ENCODE measurements at regions not wholly inside any gene's neighbourhood (a gene's known extent, or its start where the extent isn't known, plus 50 kb on each side); places are given as distances from the start of the nearest gene placed in this dataset.

DNA sequence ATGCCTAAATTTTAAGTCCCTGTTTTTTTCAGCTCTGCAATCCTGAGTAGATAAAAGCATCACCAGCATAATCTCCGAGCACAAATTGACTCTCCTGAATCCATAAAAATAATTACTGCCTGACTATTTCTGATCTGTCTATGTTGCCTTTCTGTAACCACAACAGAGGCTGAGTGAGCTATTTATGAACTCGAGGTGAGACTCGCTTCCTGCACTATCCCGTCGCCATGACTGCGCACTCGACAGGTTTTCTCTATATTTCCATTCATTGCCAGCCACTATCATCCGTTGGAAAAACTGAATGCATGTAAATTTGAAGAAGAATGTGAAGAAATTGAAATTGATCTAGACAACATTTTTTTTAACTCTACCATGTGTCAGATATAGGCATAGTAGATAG is 897.2 kb downstream of the ADGRL2 start:
- TF ChIP-seq, protein P1, sequence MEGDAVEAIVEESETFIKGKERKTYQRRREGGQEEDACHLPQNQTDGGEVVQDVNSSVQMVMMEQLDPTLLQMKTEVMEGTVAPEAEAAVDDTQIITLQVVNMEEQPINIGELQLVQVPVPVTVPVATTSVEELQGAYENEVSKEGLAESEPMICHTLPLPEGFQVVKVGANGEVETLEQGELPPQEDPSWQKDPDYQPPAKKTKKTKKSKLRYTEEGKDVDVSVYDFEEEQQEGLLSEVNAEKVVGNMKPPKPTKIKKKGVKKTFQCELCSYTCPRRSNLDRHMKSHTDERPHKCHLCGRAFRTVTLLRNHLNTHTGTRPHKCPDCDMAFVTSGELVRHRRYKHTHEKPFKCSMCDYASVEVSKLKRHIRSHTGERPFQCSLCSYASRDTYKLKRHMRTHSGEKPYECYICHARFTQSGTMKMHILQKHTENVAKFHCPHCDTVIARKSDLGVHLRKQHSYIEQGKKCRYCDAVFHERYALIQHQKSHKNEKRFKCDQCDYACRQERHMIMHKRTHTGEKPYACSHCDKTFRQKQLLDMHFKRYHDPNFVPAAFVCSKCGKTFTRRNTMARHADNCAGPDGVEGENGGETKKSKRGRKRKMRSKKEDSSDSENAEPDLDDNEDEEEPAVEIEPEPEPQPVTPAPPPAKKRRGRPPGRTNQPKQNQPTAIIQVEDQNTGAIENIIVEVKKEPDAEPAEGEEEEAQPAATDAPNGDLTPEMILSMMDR (IDR thresholded peaks at IDR 0.05) = no peak
- no peak for TF ChIP-seq EP300 (IDR thresholded peaks at IDR 0.05)
- no peak for TF ChIP-seq POLR2A (IDR thresholded peaks at IDR 0.05)
- TF ChIP-seq POLR2AphosphoS5 (IDR thresholded peaks at IDR 0.05) = no peak
- Histone ChIP-seq H3K27ac (no peak overlapping the region), H3K4me1 (no peaks in the 10 kb centered on the region), H3K9me3 (no peaks in the 10 kb centered on the region), H3K4me3 (no peak overlapping the region), H3K27me3 (no peaks in the 10 kb centered on the region), H3K36me3 (no peaks in the 10 kb centered on the region)
- no peak for DNase-seq
- no peak for ATAC-seq (ENCODE audit: low FRiP score in 2 of 2)
- 81% methylated on average over 8 of the region's 8 CpGs for WGBS, 2 donors

DNA sequence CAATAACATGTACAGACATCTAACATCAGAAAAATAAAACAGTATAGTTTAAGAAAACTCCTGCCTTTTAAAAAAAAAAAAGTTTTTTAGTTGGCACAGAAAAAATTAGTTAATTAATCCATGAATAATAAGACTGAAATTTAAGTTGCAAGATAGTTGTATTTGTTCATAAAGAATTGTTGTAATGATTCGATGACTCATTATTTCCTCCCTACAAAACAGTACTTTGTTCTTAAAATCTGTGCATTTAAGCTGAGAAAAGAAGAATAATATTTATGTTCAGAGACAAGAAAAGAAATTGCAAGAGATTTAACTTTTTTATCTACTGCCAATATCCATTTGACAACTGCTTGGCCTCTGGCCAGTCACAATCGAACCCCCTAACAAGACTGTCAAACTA is 894.7 kb downstream of the ADGRL2 start:
- H3K27ac ChIP-seq = no peak overlapping the region
- H3K9me3 ChIP-seq = no peaks in the 10 kb centered on the region
- no peaks in the 10 kb centered on the region for H3K27me3 ChIP-seq
- H3K36me3 ChIP-seq = no peaks in the 10 kb centered on the region
- TF ChIP-seq EP300 (IDR thresholded peaks at IDR 0.05) (no peak), POLR2A (IDR thresholded peaks at IDR 0.05) (no peak), POLR2AphosphoS5 (IDR thresholded peaks at IDR 0.05) (no peak)
- TF ChIP-seq, protein P1 (IDR thresholded peaks at IDR 0.05) = no peak
- H3K4me1 ChIP-seq = no peaks in the 10 kb centered on the region
- no peak overlapping the region for H3K4me3 ChIP-seq
- 27 to 30% methylated on average over 2 of the region's 2 CpGs for WGBS, 2 donors
- no peak for DNase-seq
- ATAC-seq (ENCODE audit: low FRiP score in 2 of 2) = no peak

DNA sequence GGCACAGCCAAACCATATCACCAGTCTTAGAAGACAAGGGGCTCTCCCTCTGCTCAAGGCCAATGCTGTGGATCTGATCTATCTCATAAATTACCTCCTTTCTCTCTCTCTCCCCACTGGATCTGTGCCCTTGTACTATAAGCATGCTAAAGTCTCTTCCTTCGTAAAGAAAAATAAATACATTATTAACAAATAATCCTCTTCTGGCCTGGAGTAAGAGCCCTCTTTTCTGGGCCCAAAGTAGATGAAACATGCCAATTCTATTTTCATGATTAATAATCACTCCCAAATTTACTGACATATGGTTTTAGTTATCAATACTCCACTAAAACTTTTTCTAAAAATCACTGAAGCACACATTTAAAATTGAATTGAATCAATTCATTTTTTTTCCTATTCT is 889.7 kb downstream of the ADGRL2 start:
- Histone ChIP-seq H3K27ac (no peak overlapping the region), H3K27me3 (no peaks in the 10 kb centered on the region), H3K9me3 (peaks cover 0 to 17% (median 8%) of the 10 kb centered on the region in 4 donors), H3K4me3 (no peak overlapping the region), H3K4me1 (no peaks in the 10 kb centered on the region), H3K36me3 (no peaks in the 10 kb centered on the region)
- DNase-seq = no peak
- TF ChIP-seq POLR2AphosphoS5 (IDR thresholded peaks at IDR 0.05) (no peak), EP300 (IDR thresholded peaks at IDR 0.05) (no peak), POLR2A (IDR thresholded peaks at IDR 0.05) (no peak)
- TF ChIP-seq, protein P1 (IDR thresholded peaks at IDR 0.05) = no peak
- no peak for ATAC-seq (ENCODE audit: low FRiP score in 2 of 2)
- WGBS, 2 donors = 67 to 84% methylated on average over 1 of the region's 1 CpG

DNA sequence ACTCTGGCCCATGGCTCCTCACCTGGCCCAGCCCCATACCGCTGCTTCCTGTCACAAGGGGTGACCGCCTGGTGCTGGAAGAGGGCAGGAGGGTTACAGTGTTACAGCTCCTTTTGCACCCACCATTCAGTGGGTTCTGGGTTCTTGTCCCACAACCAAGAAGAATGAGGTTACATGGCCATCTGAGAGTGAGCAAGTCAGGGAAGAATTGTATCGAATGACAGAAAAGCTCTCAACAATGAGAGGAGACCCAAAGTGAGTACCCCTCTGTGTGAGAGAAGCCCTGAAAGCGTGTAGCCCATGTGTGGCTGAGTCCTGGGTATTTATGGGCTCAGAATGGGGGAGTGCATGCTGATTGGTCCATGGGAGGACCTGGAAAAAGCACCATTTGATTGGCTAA is 888.5 kb downstream of the ADGRL2 start:
- TF ChIP-seq, protein P1 (IDR thresholded peaks at IDR 0.05) = no peak
- no peak for TF ChIP-seq EP300 (IDR thresholded peaks at IDR 0.05)
- no peak for TF ChIP-seq POLR2A (IDR thresholded peaks at IDR 0.05)
- no peak for TF ChIP-seq POLR2AphosphoS5 (IDR thresholded peaks at IDR 0.05)
- Histone ChIP-seq H3K36me3 (no peaks in the 10 kb centered on the region), H3K27me3 (no peaks in the 10 kb centered on the region), H3K27ac (no peak overlapping the region), H3K9me3 (peaks cover 0 to 17% (median 8%) of the 10 kb centered on the region in 4 donors), H3K4me3 (no peak overlapping the region), H3K4me1 (no peaks in the 10 kb centered on the region)
- ATAC-seq (ENCODE audit: low FRiP score in 2 of 2) (no peak), DNase-seq (no peak)
- WGBS, 2 donors = 56 to 60% methylated on average over 4 of the region's 4 CpGs

DNA sequence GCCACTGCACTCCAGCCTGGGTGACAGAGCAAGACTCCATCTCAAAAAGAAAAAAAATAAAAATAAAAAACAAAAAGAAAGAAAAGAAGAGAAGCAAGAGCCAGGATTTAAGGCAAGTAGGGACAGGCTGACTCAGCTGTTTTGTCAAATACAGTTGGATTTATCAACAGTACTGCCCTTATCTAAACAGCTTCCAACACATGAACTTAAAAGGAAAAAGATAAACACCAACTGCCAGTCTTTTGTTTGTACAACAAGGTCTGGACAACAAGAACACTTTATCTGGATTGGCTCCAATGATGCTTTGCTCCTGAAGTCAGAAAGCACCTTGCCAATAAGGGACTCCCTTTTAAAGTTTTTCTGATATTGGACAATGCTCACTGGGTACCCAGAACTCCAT is 886.0 kb downstream of the ADGRL2 start:
- TF ChIP-seq EP300 (IDR thresholded peaks at IDR 0.05) (no peak), POLR2A (IDR thresholded peaks at IDR 0.05) (no peak), POLR2AphosphoS5 (IDR thresholded peaks at IDR 0.05) (no peak)
- TF ChIP-seq, protein P1 (IDR thresholded peaks at IDR 0.05) = no peak
- DNase-seq = no peak
- no peak for ATAC-seq (ENCODE audit: low FRiP score in 2 of 2)
- no peaks in the 10 kb centered on the region for H3K27me3 ChIP-seq
- no peaks in the 10 kb centered on the region for H3K4me1 ChIP-seq
- no peaks in the 10 kb centered on the region for H3K36me3 ChIP-seq
- H3K9me3 ChIP-seq = peaks cover 0 to 17% (median 8%) of the 10 kb centered on the region in 4 donors
- H3K4me3 ChIP-seq = no peak overlapping the region
- no peak overlapping the region for H3K27ac ChIP-seq

Measured in upper lobe of left lung (tissue), 6 donors.